GM12878 (cell line): ENCODE measurements at regions not wholly inside any gene's neighbourhood (a gene's known extent, or its start where the extent isn't known, plus 50 kb on each side); places are given as distances from the start of the nearest gene placed in this dataset.

Experiments
- ATAC-seq: fragments of 200-7000 bp; cut with Tn5 transposase; 3 replicates; pipeline ENCODE4 v1.9.1; 2020; ENCODE audit warnings: mild to moderate bottlenecking, moderate library complexity
- BruUV-seq: library from RNA; stranded (reverse); fragments of 400-500 nt; replicated peaks from 2 replicates; lab custom pipeline; 2021; lab: Mats Ljungman, UMichigan
- CTCF ChIA-PET: fragments of 300-600 bp; sonication (Branson Sonifier 250); formaldehyde crosslinking; extraction: SDS; loops from one replicate; lab custom pipeline; 2021; ENCODE audit warnings: inconsistent platforms; lab: Yijun Ruan, JAX
- POLR2A ChIA-PET: fragments of 350-600 bp; formaldehyde crosslinking; extraction: SDS; loops from one replicate; lab custom pipeline; 2021; ENCODE audit warnings: inconsistent platforms; lab: Charles Lee
- RAD21 ChIA-PET: fragments of 300-600 bp; sonication (Branson Sonifier 250); formaldehyde crosslinking; loops from one replicate; lab custom pipeline; 2023; ENCODE audit warnings: antibody characterized with exemption; ENCODE audit not compliant: unreplicated experiment; lab: Charles Lee
- SMC1A ChIA-PET: fragments of 300-600 bp; sonication (Branson Sonifier 250); formaldehyde crosslinking; loops from one replicate; lab custom pipeline; 2023; ENCODE audit not compliant: unreplicated experiment, uncharacterized antibody; lab: Charles Lee
- DNase-seq: peaks from one replicate; pipeline ENCODE4 v3.0.0-alpha.2; 2011; ENCODE audit warnings: low read depth, low spot score
- FAIRE-seq: peaks from 3 replicates; lab custom pipeline; 2011; peaks lifted over from hg19 to GRCh38; lab: Jason Lieb, UNC
- H2AFZ ChIP-seq: 2 replicates; pipeline ENCODE4 v1.6.0; 2011; ENCODE audit warnings: low read depth, low read length, control low read depth; ENCODE audit not compliant: control insufficient read depth
- H3K27ac ChIP-seq: 2 replicates; pipeline ENCODE4 v1.5.1; 2011; ENCODE audit warnings: control low read depth; ENCODE audit not compliant: control insufficient read depth, insufficient read depth
- H3K27me3 ChIP-seq, 2 experiments: replicated peaks in 1 of 2; 2 replicates each; pipeline versions ENCODE4 v1.6.0 to v1.6.1; 2011; ENCODE audit warnings: low read length in 1 of 2; ENCODE audit not compliant: control insufficient read depth in 2 of 2, insufficient read depth in 2 of 2
- H3K36me3 ChIP-seq, 2 experiments: 2 replicates each; pipeline ENCODE4 v1.5.1; 2011; ENCODE audit warnings: low read length in 1 of 2; ENCODE audit not compliant: control insufficient read depth in 2 of 2, insufficient read depth in 2 of 2
- H3K4me1 ChIP-seq: 2 replicates; pipeline ENCODE4 v1.6.1; 2011; ENCODE audit warnings: mild to moderate bottlenecking, low read length, moderate library complexity, mixed read lengths; ENCODE audit not compliant: control insufficient read depth, insufficient read depth
- H3K4me2 ChIP-seq: 2 replicates; pipeline ENCODE4 v1.6.0; 2011; ENCODE audit warnings: control low read depth; ENCODE audit not compliant: control insufficient read depth, insufficient read depth
- H3K4me3 ChIP-seq: fragments of 200-600 bp; sonication (generic); 2 replicates; pipeline ENCODE4 v1.5.1; 2016
- H3K79me2 ChIP-seq: 2 replicates; pipeline ENCODE4 v1.6.0; 2011; ENCODE audit warnings: low read length; ENCODE audit not compliant: control insufficient read depth, insufficient read depth
- H3K9ac ChIP-seq: 2 replicates; pipeline ENCODE4 v1.8.0; 2011; ENCODE audit warnings: low read length, control low read depth, mixed read lengths; ENCODE audit not compliant: control insufficient read depth, insufficient read depth
- H3K9me3 ChIP-seq: replicated peaks from 3 replicates; pipeline ENCODE4 v1.5.1; 2011; ENCODE audit warnings: mild to moderate bottlenecking, low read length; ENCODE audit not compliant: control insufficient read depth, insufficient read depth
- H4K20me1 ChIP-seq: 2 replicates; pipeline ENCODE4 v1.6.0; 2011; ENCODE audit not compliant: control insufficient read depth, insufficient read depth
- HDAC6 ChIP-seq: fragments of 200-600 bp; sonication (generic); IDR thresholded peaks from one replicate; pipeline ENCODE4 v1.8.0; 2017; ENCODE audit warnings: antibody characterized with exemption; ENCODE audit not compliant: unreplicated experiment
- MEF2A ChIP-seq: IDR thresholded peaks from 2 replicates; pipeline ENCODE4 v1.6.1; 2011; ENCODE audit warnings: low read depth, mild to moderate bottlenecking, low read length, moderate library complexity; ENCODE audit not compliant: insufficient read depth
- MYC ChIP-seq: IDR thresholded peaks from 2 replicates; pipeline ENCODE4 v1.6.1; 2011; ENCODE audit warnings: mild to moderate bottlenecking, low read length, moderate library complexity, inconsistent platforms; ENCODE audit not compliant: insufficient read depth, insufficient replicate concordance, insufficient read length, severe bottlenecking
- NBN ChIP-seq: fragments of 450-650 bp; IDR thresholded peaks from 2 replicates; pipeline ENCODE4 v1.6.1; 2016
- RAD51 ChIP-seq: fragments of 450-650 bp; IDR thresholded peaks from 2 replicates; pipeline ENCODE4 v1.6.1; 2016; ENCODE audit warnings: moderate library complexity, mild to moderate bottlenecking, inconsistent platforms
- RUNX3 ChIP-seq: IDR thresholded peaks from 2 replicates; pipeline ENCODE4 v1.6.1; 2012; ENCODE audit warnings: low read length, inconsistent platforms
- SPI1 ChIP-seq: IDR thresholded peaks from 2 replicates; pipeline ENCODE4 v1.6.1; 2011; ENCODE audit warnings: low read depth, mild to moderate bottlenecking, low read length, moderate library complexity, borderline replicate concordance; ENCODE audit not compliant: insufficient read depth
- ZNF207 ChIP-seq: fragments of 450-650 bp; IDR thresholded peaks from 2 replicates; pipeline ENCODE4 v1.6.1; 2014; ENCODE audit warnings: antibody characterized with exemption, mild to moderate bottlenecking, borderline replicate concordance
- ZNF24 ChIP-seq: fragments of 450-650 bp; IDR thresholded peaks from 2 replicates; pipeline ENCODE4 v1.6.1; 2017; ENCODE audit warnings: antibody characterized with exemption, mild to moderate bottlenecking
- WGBS: methylation state at CpG from one replicate; pipeline ENCODE4 v1.1.6; 2016; ENCODE audit warnings: low lambda C conversion rate; ENCODE audit not compliant: insufficient replicate concordance, insufficient coverage; ENCODE audit errors: missing lambda C conversion rate; 5-methylcytosine and 5-hydroxymethylcytosine counted together
- in situ Hi-C: fragments of 300-500 bp; cut with MboI; formaldehyde crosslinking; loops from 9 replicates; pipeline ENCODE4 v1.14.3; 2018; ENCODE audit warnings: mixed read lengths
- intact Hi-C: fragments of 100-400 bp; cut with micrococcal nuclease; formaldehyde crosslinking; loops from one replicate; pipeline ENCODE4 v1.14.2; 2022; ENCODE audit not compliant: unreplicated experiment
- TF ChIP-seq, protein P1 (sequence below): IDR thresholded peaks from 2 replicates; pipeline ENCODE4 v1.6.1; 2012; ENCODE audit warnings: low read depth, low read length, improper control_type of control experiment
- TF ChIP-seq, protein P2 (sequence below): IDR thresholded peaks from 2 replicates; pipeline ENCODE4 v1.6.1; 2012; ENCODE audit warnings: low read depth, low read length, improper control_type of control experiment

GRCh38 chr13:47374741-47375140 lies 477.9 kb upstream of the HTR2A start:
- POLR2A ChIA-PET, result no interaction called here
- H3K4me3 ChIP-seq, result no peak overlapping the region
- ATAC-seq (no peak), DNase-seq (no peak), FAIRE-seq (peak; percentile 66)
- no peaks in the 10 kb centered on the region for H3K9me3 ChIP-seq
- intact Hi-C loops (no loop called here), in situ Hi-C loops (no loop called here)
- no peaks in the 10 kb centered on the region for H3K79me2 ChIP-seq
- H3K4me1 ChIP-seq, result no peaks in the 10 kb centered on the region
- H3K27ac ChIP-seq, result no peak overlapping the region
- no TSS peak for BruUV-seq
- SMC1A ChIA-PET, result no interaction called here
- WGBS, result 0% methylated on average over 1 of the region's 1 CpG
- H4K20me1 ChIP-seq, result no peaks in the 10 kb centered on the region
- H3K4me2 ChIP-seq, result no peak overlapping the region
- CTCF ChIA-PET, result no interaction called here
- H3K27me3 ChIP-seq, result no peaks in the 10 kb centered on the region
- TF ChIP-seq MYC (no peak), NBN (no peak)
- TF ChIP-seq, protein P1, sequence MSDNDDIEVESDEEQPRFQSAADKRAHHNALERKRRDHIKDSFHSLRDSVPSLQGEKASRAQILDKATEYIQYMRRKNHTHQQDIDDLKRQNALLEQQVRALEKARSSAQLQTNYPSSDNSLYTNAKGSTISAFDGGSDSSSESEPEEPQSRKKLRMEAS, result no peak
- H3K36me3 ChIP-seq, result no peaks in the 10 kb centered on the region
- H3K9ac ChIP-seq, result no peak overlapping the region
- no peak overlapping the region for H2AFZ ChIP-seq
- RAD21 ChIA-PET, result no interaction called here

DNA sequence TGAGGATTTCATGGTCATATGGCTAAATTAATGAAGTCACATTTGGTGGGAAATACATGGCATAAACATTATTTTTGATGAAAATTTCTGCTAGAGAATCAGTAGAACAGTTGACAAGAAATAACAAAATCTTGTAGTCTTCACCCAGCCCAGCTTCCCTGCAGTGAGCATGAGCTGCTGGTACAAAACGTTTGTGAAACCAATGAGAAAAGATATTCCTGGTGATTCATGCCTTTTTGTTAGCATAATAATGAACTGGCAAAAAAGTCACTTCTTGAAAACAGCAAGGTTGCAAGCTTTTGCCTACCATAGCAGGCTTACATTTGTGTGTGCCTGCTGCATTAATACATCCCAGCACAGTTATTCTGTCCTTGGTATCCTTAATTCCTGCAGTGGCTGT lies 475.9 kb upstream of the HTR2A start:
- Histone ChIP-seq H3K79me2 (no peaks in the 10 kb centered on the region), H3K27me3 (no peaks in the 10 kb centered on the region), H3K4me3 (no peak overlapping the region), H2AFZ (no peak overlapping the region), H3K36me3 (no peaks in the 10 kb centered on the region), H3K4me1 (no peaks in the 10 kb centered on the region), H3K4me2 (no peak overlapping the region), H3K27ac (no peak overlapping the region), H3K9me3 (no peaks in the 10 kb centered on the region), H3K9ac (no peak overlapping the region), H4K20me1 (no peaks in the 10 kb centered on the region)
- DNase-seq (no peak), FAIRE-seq (no peak), ATAC-seq (no peak)
- TF ChIP-seq RUNX3, result no peak
- TF ChIP-seq ZNF207, result no peak
- TF ChIP-seq SPI1, result no peak
- TF ChIP-seq HDAC6, result no peak
- TF ChIP-seq, protein P2, sequence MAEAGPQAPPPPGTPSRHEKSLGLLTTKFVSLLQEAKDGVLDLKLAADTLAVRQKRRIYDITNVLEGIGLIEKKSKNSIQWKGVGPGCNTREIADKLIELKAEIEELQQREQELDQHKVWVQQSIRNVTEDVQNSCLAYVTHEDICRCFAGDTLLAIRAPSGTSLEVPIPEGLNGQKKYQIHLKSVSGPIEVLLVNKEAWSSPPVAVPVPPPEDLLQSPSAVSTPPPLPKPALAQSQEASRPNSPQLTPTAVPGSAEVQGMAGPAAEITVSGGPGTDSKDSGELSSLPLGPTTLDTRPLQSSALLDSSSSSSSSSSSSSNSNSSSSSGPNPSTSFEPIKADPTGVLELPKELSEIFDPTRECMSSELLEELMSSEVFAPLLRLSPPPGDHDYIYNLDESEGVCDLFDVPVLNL, result no peak
- no peak for TF ChIP-seq ZNF24
- TF ChIP-seq MEF2A, result no peak
- TF ChIP-seq RAD51, result no peak
- 0% methylated on average over 1 of the region's 1 CpG for WGBS
- intact Hi-C loops (no loop called here), in situ Hi-C loops (no loop called here)
- RAD21 ChIA-PET, result no interaction called here
- no TSS peak for BruUV-seq
- SMC1A ChIA-PET, result no interaction called here
- CTCF ChIA-PET, result no interaction called here
- POLR2A ChIA-PET, result no interaction called here
